ENCODE measurements at regions not wholly inside any gene's neighbourhood (a gene's known extent, or its start where the extent isn't known, plus 50 kb on each side); places are given as distances from the start of the nearest gene placed in this dataset.

DNA sequence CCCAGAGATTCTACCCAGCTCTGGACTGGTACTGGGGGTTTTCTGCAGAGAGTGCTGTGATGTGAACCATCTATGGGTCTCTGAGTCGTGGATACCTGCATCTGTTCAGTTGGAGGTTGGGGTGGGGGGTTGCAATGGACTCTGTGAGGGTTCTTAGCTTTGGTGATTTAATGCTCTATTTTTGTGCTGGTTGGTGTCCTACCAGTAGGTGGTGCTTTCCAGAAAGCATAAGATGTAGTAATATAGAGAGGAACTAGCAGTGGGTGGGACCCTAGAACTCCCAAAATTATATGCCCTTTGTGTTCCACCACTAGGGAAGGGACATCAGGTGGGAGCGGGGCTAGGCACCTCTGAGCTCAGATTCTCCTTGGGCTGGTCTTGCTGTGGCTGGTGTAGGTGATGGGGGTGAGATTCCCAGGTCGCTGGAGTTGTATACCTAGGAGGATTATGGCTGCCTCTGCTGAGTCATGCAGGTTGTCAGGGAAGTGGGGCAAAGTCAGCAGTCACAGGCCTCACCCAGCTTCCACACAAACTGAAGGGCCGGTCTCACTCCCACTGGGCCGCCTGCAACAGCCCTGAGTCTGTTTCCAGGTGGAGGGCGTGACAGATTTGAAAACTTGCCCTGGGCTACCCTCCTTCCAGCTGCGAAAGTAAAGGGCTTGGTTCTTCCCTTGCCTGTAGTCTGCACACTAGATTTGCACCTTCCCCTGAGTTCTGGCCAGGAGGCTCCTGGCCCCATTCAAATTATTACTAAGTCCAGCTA is 573.0 kb upstream of the SLITRK1 start:
- no peaks in the 10 kb centered on the region for H3K4me1 Mint-ChIP-seq
- no peaks in the 10 kb centered on the region for H3K27me3 Mint-ChIP-seq
- no peak for ATAC-seq
- no peaks in the 10 kb centered on the region for H3K36me3 Mint-ChIP-seq (ENCODE audit: low read depth)
- no peak overlapping the region for H3K27ac Mint-ChIP-seq
- peaks cover 4% of the 10 kb centered on the region for H3K9me3 Mint-ChIP-seq
- H3K4me3 Mint-ChIP-seq: no peak overlapping the region
- no peak for DNase-seq

DNA sequence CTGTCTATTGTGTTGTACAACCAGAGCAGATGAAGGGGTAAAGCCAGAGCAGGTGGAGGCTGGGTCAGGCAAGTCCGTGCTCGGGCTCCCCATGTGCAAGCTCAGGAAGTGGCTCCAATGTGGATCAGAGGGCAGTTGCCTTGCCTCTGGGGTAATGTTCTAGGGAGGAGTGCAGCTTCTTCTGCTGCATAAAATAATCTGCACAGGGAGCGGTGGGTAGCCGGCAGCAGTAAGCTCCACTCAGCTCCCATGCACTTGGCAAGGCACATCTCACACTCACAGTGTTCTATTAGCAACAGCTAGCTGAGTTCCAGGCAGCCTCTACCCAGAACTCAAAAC is 565.3 kb upstream of the SLITRK1 start:
- DNase-seq: no peak

DNA sequence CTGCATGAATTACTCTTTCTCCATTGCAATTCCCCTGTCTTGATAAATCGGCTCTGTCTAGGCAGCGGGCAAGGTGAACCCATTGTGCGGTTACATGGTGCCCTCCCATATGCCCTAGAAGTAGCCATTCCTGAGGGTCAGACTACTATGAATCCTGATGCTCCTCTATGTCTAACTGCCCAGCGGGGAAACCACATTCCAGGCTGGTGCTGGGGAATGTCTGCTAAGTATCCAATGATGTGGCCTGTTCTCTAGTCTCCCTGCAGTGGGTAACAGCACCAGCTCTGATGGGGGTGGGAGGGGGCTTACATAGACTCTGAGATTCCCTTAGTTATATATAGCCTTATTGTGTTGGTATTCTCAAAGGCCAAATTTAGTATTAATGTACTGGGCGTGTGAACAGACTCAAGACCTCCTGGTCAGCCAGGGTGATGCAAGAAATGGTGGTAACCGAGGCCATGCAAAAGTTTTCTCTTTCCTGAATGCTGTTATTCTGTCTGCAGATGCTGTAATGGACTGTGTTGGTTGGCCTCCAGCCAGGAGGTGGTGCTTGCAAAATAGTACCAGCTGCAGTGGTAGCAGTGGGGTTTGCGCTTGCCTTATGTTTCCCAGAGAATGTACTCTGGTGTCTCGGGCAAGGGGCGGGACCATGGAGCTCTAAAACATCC is 564.8 kb upstream of the SLITRK1 start:
- Mint-ChIP-seq H3K36me3 (ENCODE audit: low read depth) (no peaks in the 10 kb centered on the region), H3K4me3 (no peak overlapping the region), H3K27me3 (no peaks in the 10 kb centered on the region), H3K9me3 (peaks cover 3% of the 10 kb centered on the region), H3K27ac (no peak overlapping the region), H3K4me1 (no peaks in the 10 kb centered on the region)
- DNase-seq: no peak
- no peak for ATAC-seq

More for the DNA sequence above, 565.3 kb upstream of the SLITRK1 start:
- no peaks in the 10 kb centered on the region for H3K36me3 Mint-ChIP-seq (ENCODE audit: low read depth)
- H3K27me3 Mint-ChIP-seq: no peaks in the 10 kb centered on the region
- peaks cover 3% of the 10 kb centered on the region for H3K9me3 Mint-ChIP-seq
- H3K27ac Mint-ChIP-seq: no peak overlapping the region
- H3K4me1 Mint-ChIP-seq: no peaks in the 10 kb centered on the region
- no peak for ATAC-seq
- H3K4me3 Mint-ChIP-seq: no peak overlapping the region

DNA sequence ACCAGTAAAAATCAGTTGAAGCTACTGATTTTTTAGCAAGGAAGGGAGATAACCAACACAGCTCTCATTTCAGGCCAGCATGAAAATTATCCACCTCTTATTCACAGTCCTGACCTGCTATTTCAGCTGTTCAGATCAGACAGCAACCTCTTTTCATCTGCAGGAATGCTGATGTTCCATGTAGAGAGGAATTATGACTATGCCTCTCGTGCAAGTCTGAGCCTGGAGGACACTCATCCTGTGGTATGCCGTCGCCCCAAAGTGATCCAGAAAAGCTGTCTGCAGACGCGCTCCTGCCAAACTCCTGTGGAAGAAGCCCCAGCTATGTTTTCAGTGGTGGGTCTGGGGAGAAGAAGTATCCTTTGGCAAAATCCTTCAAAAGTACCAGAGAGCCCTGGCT is 563.5 kb upstream of the SLITRK1 start:
- no peak for DNase-seq
- Mint-ChIP-seq H3K36me3 (ENCODE audit: low read depth) (no peaks in the 10 kb centered on the region), H3K4me3 (no peak overlapping the region), H3K27ac (no peak overlapping the region), H3K27me3 (no peaks in the 10 kb centered on the region), H3K4me1 (no peaks in the 10 kb centered on the region), H3K9me3 (peaks cover 3% of the 10 kb centered on the region)
- no peak for ATAC-seq

DNA sequence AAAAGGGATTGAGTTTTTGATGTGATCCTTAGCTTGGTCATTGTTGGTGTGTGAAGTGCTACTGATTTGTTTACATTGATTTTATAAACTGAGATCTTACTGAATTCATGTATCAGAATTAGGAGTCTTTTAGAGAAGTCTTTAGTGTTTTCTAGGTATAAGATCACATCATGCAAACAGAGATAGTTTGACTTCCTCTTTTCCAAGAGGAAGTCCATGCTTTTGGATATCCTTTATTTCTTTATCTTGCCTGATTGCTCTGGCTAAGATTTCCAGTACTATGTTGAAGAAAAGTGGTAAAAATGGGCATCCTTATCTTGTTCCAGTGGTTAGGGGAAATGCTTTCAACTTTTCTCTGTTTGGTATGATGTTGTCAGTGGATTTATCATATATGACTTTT is 561.2 kb upstream of the SLITRK1 start:
- ATAC-seq: no peak

DNA sequence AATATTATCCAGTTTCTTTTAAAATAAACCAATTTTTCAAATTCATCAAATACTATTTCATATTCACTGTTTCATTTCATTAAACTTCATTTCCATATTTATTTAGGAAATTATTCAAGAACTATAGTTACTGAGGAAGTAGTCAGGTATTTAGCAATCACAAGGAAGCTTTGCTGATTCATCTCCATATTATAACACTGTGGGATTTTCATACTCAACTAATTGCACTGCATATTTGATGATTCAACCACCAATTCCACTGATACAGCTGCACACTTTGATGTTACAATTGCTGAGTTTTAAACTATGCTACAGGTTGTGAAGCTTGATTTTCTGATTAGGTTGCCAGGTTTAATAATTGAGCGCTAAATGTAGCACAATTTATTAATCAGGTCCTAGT is 556.8 kb upstream of the SLITRK1 start:
- Mint-ChIP-seq H3K27me3 (no peaks in the 10 kb centered on the region), H3K9me3 (peaks cover 3% of the 10 kb centered on the region), H3K4me1 (no peaks in the 10 kb centered on the region), H3K4me3 (no peak overlapping the region), H3K27ac (no peak overlapping the region), H3K36me3 (ENCODE audit: low read depth) (no peaks in the 10 kb centered on the region)
- no peak for ATAC-seq
- no peak for DNase-seq

More for the DNA sequence above, 561.2 kb upstream of the SLITRK1 start:
- no peak overlapping the region for H3K4me3 Mint-ChIP-seq
- H3K27ac Mint-ChIP-seq: no peak overlapping the region
- no peaks in the 10 kb centered on the region for H3K36me3 Mint-ChIP-seq (ENCODE audit: low read depth)
- DNase-seq: no peak
- H3K27me3 Mint-ChIP-seq: no peaks in the 10 kb centered on the region
- no peaks in the 10 kb centered on the region for H3K4me1 Mint-ChIP-seq
- H3K9me3 Mint-ChIP-seq: peaks cover 3% of the 10 kb centered on the region

DNA sequence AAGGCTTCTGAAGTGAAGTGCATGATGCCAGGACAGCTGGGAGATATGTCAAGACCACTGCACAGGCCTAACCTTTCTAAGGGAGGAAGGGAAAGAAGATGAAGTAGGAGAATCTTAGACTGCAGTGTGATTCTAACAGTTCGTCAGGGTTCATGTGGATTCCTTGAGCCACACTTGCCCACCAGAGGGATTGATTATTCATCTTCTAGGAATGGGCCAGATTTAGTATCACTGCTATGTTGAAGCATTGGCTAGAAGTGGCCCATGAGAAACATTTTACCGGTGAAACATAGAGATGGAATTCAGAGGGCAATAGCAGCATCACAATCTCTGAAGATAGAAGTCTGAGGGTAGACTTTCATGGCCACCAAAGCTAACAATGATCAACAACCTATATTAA is 550.8 kb upstream of the SLITRK1 start:
- no peak for ATAC-seq
- Mint-ChIP-seq H3K9me3 (no peaks in the 10 kb centered on the region), H3K27ac (no peak overlapping the region), H3K4me3 (no peak overlapping the region), H3K27me3 (no peaks in the 10 kb centered on the region), H3K36me3 (ENCODE audit: low read depth) (no peaks in the 10 kb centered on the region), H3K4me1 (no peaks in the 10 kb centered on the region)
- no peak for DNase-seq

DNA sequence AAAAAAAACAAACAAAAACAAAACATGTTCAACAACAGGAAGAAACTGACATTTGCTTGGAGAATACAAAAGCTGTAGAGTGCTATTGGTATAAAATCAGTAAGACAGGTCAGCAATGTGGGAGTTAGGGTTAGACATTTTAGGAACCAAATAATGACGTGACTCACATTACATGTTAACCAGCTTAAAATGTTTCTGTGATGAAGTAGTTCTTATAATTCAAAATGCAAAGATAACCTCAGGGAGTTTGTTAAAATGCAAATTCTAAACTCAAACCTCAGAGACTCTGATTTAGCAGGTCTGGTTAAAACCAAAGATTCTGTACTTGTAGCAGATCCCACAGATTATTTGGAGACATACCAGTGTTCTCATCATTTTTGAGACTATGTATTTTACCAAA is 549.4 kb upstream of the SLITRK1 start:
- no peak overlapping the region for H3K27ac Mint-ChIP-seq
- DNase-seq (no peak), ATAC-seq (no peak)
- H3K36me3 Mint-ChIP-seq (ENCODE audit: low read depth): no peaks in the 10 kb centered on the region
- H3K4me3 Mint-ChIP-seq: no peak overlapping the region
- H3K4me1 Mint-ChIP-seq: no peaks in the 10 kb centered on the region
- H3K27me3 Mint-ChIP-seq: no peaks in the 10 kb centered on the region
- H3K9me3 Mint-ChIP-seq: no peaks in the 10 kb centered on the region

DNA sequence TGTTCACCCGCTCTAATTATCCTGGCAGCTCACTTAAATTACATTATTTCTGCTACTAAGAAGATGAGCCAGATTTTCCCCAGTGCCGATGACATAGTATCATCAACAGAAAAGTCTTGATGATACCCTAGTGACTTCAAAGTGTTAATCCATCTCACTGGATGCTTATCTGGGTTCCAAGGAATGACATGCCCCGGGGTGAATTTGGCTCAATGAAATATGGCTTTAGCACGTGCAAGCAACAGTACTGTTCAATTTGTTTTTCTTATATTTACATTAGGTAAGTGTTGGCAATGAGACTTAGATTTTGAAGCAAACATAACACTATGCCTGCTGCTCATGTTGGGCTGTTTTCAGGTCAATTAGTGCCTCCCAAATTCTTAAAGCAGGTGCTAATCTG is 548.2 kb upstream of the SLITRK1 start:
- no peak for DNase-seq
- Mint-ChIP-seq H3K4me3 (no peak overlapping the region), H3K9me3 (no peaks in the 10 kb centered on the region), H3K27me3 (no peaks in the 10 kb centered on the region), H3K36me3 (ENCODE audit: low read depth) (no peaks in the 10 kb centered on the region), H3K4me1 (no peaks in the 10 kb centered on the region), H3K27ac (no peak overlapping the region)
- ATAC-seq: no peak

DNA sequence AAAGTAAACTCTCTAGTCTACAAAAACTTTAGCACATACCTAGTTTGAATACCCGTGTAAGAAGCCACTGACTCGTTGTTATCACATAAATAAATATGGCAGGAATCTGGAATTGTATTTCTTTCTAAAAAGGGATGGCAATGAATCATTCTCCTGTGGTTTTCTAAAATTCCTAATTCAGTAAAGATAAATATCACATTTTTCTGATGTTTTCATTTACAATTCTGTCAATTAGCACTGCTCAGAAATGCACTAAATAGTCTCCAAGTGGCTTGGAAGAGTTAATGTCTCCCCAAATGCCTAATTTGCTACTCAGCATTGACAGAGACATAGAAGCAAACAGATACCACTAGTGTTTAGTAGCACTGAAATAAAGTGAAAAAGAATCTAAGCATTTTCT is 547.7 kb upstream of the SLITRK1 start:
- H3K36me3 Mint-ChIP-seq (ENCODE audit: low read depth): no peaks in the 10 kb centered on the region
- no peaks in the 10 kb centered on the region for H3K4me1 Mint-ChIP-seq
- H3K9me3 Mint-ChIP-seq: no peaks in the 10 kb centered on the region
- H3K27ac Mint-ChIP-seq: no peak overlapping the region
- no peaks in the 10 kb centered on the region for H3K27me3 Mint-ChIP-seq
- DNase-seq: no peak
- ATAC-seq: no peak
- H3K4me3 Mint-ChIP-seq: no peak overlapping the region

DNA sequence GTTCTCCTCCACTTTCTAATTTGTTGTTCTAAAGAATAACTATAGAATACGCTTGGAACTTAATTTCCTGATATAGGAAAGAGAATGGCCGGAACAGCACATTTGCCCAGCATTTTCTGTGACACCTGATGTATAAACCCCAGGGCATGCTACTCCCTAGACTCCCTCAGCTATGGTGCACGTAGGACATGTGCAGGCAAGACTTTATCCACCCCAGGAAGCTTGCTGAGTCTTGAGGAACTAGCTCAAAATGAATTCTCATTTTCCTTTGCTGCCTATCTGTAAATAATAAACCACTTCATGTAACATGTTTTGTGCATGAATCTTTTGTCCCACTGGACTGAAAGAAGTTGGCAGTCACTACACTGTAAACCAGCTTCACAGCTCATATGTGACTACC is 535.8 kb upstream of the SLITRK1 start:
- Mint-ChIP-seq H3K36me3 (ENCODE audit: low read depth) (no peaks in the 10 kb centered on the region), H3K4me3 (no peak overlapping the region), H3K4me1 (no peaks in the 10 kb centered on the region), H3K27ac (no peak overlapping the region), H3K27me3 (no peaks in the 10 kb centered on the region), H3K9me3 (peaks cover 12% of the 10 kb centered on the region)
- no peak for ATAC-seq
- no peak for DNase-seq

DNA sequence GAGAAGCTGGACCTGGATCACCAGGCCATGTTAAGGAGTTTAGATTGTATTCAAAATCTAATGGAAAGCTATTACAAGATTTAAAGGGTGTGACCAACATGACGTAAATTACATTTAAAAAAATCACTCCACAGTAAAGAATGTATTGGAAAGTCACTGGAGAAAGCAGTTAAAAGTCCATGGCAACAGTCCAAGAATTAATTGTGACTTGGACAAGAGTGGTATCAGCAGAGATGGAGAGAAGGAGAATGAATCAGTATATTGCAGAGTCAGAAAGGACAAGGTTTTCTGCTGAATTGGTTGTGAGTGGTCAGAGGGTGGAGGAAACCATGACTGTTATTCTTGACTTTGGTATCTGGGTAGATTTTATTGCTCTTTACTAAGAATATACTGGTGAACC is 535.1 kb upstream of the SLITRK1 start:
- Mint-ChIP-seq H3K4me3 (no peak overlapping the region), H3K36me3 (ENCODE audit: low read depth) (no peaks in the 10 kb centered on the region), H3K9me3 (peaks cover 12% of the 10 kb centered on the region), H3K27ac (no peak overlapping the region), H3K4me1 (no peaks in the 10 kb centered on the region), H3K27me3 (no peaks in the 10 kb centered on the region)
- no peak for DNase-seq
- no peak for ATAC-seq

DNA sequence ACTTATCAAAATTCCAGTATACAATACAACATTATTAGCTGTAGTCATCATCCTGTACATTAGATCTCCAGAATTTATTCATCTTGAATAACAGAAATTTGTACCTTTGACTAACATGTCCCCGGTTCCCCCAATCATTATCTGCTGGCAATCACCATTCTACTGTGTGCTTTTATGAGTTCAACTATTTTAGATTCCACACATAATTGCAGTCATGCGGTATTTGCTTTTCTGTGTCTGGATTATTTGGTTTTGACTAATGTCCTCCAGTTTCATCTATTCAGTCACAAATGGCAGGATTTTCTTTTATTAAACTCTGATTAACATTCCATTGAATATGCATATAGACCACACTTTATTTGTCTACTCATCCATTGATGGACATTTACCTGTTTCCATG is 530.7 kb upstream of the SLITRK1 start:
- Mint-ChIP-seq H3K27me3 (no peaks in the 10 kb centered on the region), H3K4me3 (no peak overlapping the region), H3K4me1 (no peaks in the 10 kb centered on the region), H3K9me3 (peaks cover 5% of the 10 kb centered on the region), H3K36me3 (ENCODE audit: low read depth) (no peaks in the 10 kb centered on the region), H3K27ac (no peak overlapping the region)
- ATAC-seq (no peak), DNase-seq (no peak)

DNA sequence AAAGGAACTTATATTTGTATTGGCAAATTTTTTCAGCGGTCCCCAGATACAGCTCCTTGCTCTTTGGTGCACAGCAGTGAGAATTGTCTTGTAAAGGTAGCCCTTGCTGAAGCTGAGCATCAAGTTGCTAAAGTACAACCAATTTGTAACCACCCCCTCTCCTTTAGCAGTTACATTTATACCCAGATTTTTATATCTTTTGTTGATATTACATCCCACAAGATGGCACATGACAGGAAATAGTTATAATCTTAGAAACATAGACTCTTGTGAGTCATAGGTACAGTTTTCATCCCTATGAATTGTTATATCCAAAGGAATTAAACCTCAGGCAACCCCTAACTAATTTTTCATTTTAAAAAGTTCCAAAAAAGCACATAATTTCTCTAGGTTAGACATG is 523.0 kb upstream of the SLITRK1 start:
- no peak for ATAC-seq
- Mint-ChIP-seq H3K27me3 (no peaks in the 10 kb centered on the region), H3K4me3 (no peak overlapping the region), H3K9me3 (peaks cover 5% of the 10 kb centered on the region), H3K36me3 (ENCODE audit: low read depth) (no peaks in the 10 kb centered on the region), H3K27ac (no peak overlapping the region), H3K4me1 (no peaks in the 10 kb centered on the region)
- DNase-seq: no peak

DNA sequence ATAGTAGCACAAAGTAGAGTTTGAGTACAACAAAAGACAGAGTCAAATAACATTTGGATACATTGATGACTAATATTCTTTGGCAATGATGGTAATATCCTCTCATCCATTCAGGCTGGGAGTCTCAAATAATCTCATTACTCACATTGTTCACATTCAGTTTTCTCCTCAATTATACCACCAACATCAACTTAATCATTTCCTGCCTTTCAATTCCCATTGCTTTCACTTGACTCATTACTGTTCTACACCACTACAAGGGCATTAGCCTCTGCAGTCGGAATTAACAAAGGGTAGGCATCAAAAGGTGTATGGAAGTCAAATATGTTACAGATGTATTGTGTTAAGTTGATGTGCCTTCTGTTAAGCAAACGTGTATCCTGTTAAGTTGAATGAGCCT is 518.4 kb upstream of the SLITRK1 start:
- no peak overlapping the region for H3K27ac Mint-ChIP-seq
- no peak overlapping the region for H3K4me3 Mint-ChIP-seq
- no peaks in the 10 kb centered on the region for H3K36me3 Mint-ChIP-seq (ENCODE audit: low read depth)
- no peak for DNase-seq
- no peaks in the 10 kb centered on the region for H3K27me3 Mint-ChIP-seq
- H3K4me1 Mint-ChIP-seq: no peaks in the 10 kb centered on the region
- no peak for ATAC-seq
- H3K9me3 Mint-ChIP-seq: peaks cover 9% of the 10 kb centered on the region
